Activated CD4-positive, CD25-positive, alpha-beta regulatory T cell (primary cell): ENCODE measurements at regions not wholly inside any gene's neighbourhood (a gene's known extent, or its start where the extent isn't known, plus 50 kb on each side); places are given as distances from the start of the nearest gene placed in this dataset.
"Not testable (repeated sequence)": the region's sequence is repeated elsewhere in the genome, so short reads cannot be mapped to it uniquely, and the experiment has no call there.

ENCODE experiments used
- DNase-seq, 4 experiments: peaks; one replicate each; lab custom pipeline; 2025; lab: John Stamatoyannopoulos, UW

GRCh38 chr13:48844676-48845075 lies 131.0 kb upstream of the FNDC3A start:
- no peak for DNase-seq

- no peak for DNase-seq
Measured at GRCh38 chr13:48849515-48849914, 126.2 kb upstream of the FNDC3A start.

GRCh38 chr13:48851707-48852106 lies 124.0 kb upstream of the FNDC3A start:
- no peak for DNase-seq

GRCh38 chr13:48852911-48853727 lies 122.6 kb upstream of the FNDC3A start:
- DNase-seq = no peak

- no peak for DNase-seq
Measured at GRCh38 chr13:48853728-48854102, 122.0 kb upstream of the FNDC3A start.

- no peak for DNase-seq
Measured at GRCh38 chr13:48857576-48857975, 118.1 kb upstream of the FNDC3A start.

GRCh38 chr13:48858122-48858902 lies 117.4 kb upstream of the FNDC3A start:
- no peak for DNase-seq

GRCh38 chr13:48859272-48860105 lies 116.2 kb upstream of the FNDC3A start:
- DNase-seq = no peak

GRCh38 chr13:48860364-48860763 lies 115.3 kb upstream of the FNDC3A start:
- no peak for DNase-seq

GRCh38 chr13:48862572-48862971 lies 113.1 kb upstream of the FNDC3A start:
- DNase-seq = no peak

- no peak for DNase-seq
Measured at GRCh38 chr13:48864100-48864499, 111.6 kb upstream of the FNDC3A start.

- no peak for DNase-seq
Measured at GRCh38 chr13:48866249-48866648, 109.5 kb upstream of the FNDC3A start.

GRCh38 chr13:48873081-48873480 lies 102.6 kb upstream of the FNDC3A start:
- DNase-seq = no peak

GRCh38 chr13:48873587-48873986 lies 102.1 kb upstream of the FNDC3A start:
- DNase-seq = no peak

GRCh38 chr13:48874165-48874564 lies 101.5 kb upstream of the FNDC3A start:
- DNase-seq = no peak

- no peak for DNase-seq
Measured at GRCh38 chr13:48875047-48875446, 100.7 kb upstream of the FNDC3A start.

GRCh38 chr13:48876289-48876688 lies 99.4 kb upstream of the FNDC3A start:
- no peak for DNase-seq

- DNase-seq = no peak
Measured at GRCh38 chr13:48879432-48879831, 96.3 kb upstream of the FNDC3A start.

GRCh38 chr13:48879854-48880253 lies 95.9 kb upstream of the FNDC3A start:
- no peak for DNase-seq

- not testable (repeated sequence) for DNase-seq
Measured at GRCh38 chr13:48883786-48884185, 91.9 kb upstream of the FNDC3A start.

- DNase-seq = no peak
Measured at GRCh38 chr13:48885027-48885395, 90.7 kb upstream of the FNDC3A start.

- no peak for DNase-seq
Measured at GRCh38 chr13:48888613-48889012, 87.1 kb upstream of the FNDC3A start.

GRCh38 chr13:48890391-48890790 lies 85.3 kb upstream of the FNDC3A start:
- DNase-seq = no peak
